ENCODE measurements at regions not wholly inside any gene's neighbourhood (a gene's known extent, or its start where the extent isn't known, plus 50 kb on each side); places are given as distances from the start of the nearest gene placed in this dataset.

DNA sequence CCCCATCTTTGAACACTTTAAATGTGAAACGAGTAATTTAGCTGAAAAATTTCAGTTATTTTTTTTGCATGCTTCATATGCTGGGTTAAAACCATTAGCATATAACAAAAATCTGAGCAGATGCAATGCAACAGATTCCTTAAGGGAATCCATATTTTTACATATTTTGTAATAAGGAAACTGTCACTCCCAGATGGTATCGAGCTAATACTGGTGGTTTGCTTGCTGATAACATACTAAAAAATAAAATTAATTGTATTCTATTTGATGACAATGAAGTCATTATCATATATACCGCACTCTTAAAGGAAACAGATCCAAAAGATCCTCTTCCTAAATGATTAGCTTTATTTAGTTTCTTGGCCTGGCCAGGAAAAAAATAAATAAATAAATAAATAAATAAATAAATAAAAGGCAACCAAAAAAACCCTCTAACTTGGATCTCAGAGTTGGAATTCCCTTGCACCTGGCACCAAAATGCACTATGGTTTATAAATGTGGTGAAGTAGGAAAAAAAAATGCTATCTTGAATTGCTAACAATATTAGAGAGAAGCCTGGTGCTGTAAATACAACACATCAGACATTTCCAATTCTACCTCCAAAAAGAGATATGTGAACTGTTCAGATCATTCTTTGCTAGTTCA lies 503.2 kb upstream of the ARRDC4 start:
- H3K27me3 ChIP-seq = no peaks in the 10 kb centered on the region
- no peaks in the 10 kb centered on the region for H3K4me1 ChIP-seq
- DNase-seq (ENCODE audit: low spot score) = no peak
- TF ChIP-seq CTCF (IDR thresholded peaks at IDR 0.05) = no peak
- no peak overlapping the region for H3K27ac ChIP-seq
- H3K4me3 ChIP-seq = no peak overlapping the region
- H3K36me3 ChIP-seq = no peaks in the 10 kb centered on the region
- no peaks in the 10 kb centered on the region for H3K9me3 ChIP-seq

GRCh38 chr15:97459771-97460170 lies 500.7 kb upstream of the ARRDC4 start:
- no peak overlapping the region for H3K27ac ChIP-seq

DNA sequence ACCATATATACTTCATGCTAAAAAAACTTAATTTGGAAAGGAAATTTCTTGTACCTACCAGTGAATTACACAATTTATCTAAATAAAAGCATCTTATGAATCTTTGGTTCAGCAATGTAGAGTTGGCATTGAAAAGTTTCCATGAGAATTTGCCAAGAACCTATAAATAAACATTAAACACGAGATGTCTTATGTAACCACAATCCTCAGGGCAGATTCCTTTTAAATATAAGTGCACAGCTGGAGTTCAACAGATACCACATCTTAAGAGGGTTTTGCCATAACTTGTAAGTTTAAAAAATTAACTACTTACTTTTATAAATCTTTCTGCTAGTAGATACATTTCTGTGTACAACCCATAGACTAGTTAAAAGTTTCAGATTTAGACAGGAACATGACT lies 499.3 kb upstream of the ARRDC4 start:
- TF ChIP-seq CTCF (IDR thresholded peaks at IDR 0.05) = no peak
- Histone ChIP-seq H3K27ac (no peak overlapping the region), H3K27me3 (no peaks in the 10 kb centered on the region), H3K4me3 (no peak overlapping the region), H3K9me3 (no peaks in the 10 kb centered on the region), H3K36me3 (no peaks in the 10 kb centered on the region), H3K4me1 (no peaks in the 10 kb centered on the region)
- DNase-seq (ENCODE audit: low spot score) = no peak

More at GRCh38 chr15:97459771-97460170, 500.7 kb upstream of the ARRDC4 start:
- Histone ChIP-seq H3K9me3 (no peaks in the 10 kb centered on the region), H3K36me3 (no peaks in the 10 kb centered on the region), H3K27me3 (no peaks in the 10 kb centered on the region), H3K4me1 (no peaks in the 10 kb centered on the region), H3K4me3 (no peak overlapping the region)
- TF ChIP-seq CTCF (IDR thresholded peaks at IDR 0.05) = no peak
- DNase-seq (ENCODE audit: low spot score) = no peak

- Histone ChIP-seq H3K27ac (no peak overlapping the region), H3K27me3 (no peaks in the 10 kb centered on the region), H3K4me1 (no peaks in the 10 kb centered on the region), H3K4me3 (no peak overlapping the region), H3K9me3 (no peaks in the 10 kb centered on the region), H3K36me3 (no peaks in the 10 kb centered on the region)
- no peak for DNase-seq (ENCODE audit: low spot score)
- no peak for TF ChIP-seq CTCF (IDR thresholded peaks at IDR 0.05)
Observed at GRCh38 chr15:97463696-97464095, 496.8 kb upstream of the ARRDC4 start.

DNA sequence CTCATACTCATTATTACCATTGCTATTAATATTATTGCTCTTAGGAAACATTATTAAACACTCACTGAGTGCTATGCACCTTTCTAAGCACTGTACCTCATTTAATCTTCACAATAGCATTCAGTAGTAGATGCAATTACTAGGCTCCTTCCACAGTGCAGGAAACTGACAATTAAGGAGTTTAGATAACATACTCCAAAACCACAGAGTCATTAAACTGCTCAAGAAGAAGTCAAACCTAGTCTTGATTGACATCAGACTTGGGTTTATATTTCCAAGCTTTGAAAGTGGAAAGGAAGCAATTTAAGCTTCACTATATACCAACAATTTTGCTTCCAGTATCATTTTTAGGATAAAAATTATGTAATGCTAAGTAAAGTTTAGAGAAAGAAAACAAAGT lies 490.1 kb upstream of the ARRDC4 start:
- Histone ChIP-seq H3K9me3 (no peaks in the 10 kb centered on the region), H3K27ac (no peak overlapping the region), H3K4me3 (no peak overlapping the region), H3K27me3 (no peaks in the 10 kb centered on the region), H3K4me1 (no peaks in the 10 kb centered on the region), H3K36me3 (no peaks in the 10 kb centered on the region)
- DNase-seq (ENCODE audit: low spot score) = no peak
- TF ChIP-seq CTCF (IDR thresholded peaks at IDR 0.05) = no peak

DNA sequence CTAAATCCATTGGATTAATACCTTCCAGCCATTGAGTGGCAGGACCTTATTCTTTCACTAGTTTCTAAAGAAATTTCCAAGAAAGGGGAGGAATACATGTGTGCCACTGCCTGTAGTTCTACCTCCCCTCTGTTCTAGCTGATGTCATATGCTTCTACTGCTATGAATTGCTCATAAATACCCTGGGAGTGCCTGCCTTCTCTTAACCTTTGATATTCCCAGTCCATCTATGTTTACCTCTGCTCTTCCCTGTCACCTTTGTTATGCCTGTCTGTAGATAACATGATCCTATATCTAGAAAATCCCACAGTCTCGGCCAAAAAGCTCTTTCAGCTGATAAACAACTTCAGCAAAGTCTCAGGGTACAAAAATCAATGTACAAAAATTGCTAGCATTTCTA lies 486.9 kb upstream of the ARRDC4 start:
- no peak for DNase-seq (ENCODE audit: low spot score)
- Histone ChIP-seq H3K9me3 (no peaks in the 10 kb centered on the region), H3K27ac (no peak overlapping the region), H3K27me3 (no peaks in the 10 kb centered on the region), H3K36me3 (no peaks in the 10 kb centered on the region), H3K4me1 (no peaks in the 10 kb centered on the region), H3K4me3 (no peak overlapping the region)
- no peak for TF ChIP-seq CTCF (IDR thresholded peaks at IDR 0.05)
